ENCODE measurements at regions not wholly inside any gene's neighbourhood (a gene's known extent, or its start where the extent isn't known, plus 50 kb on each side); places are given as distances from the start of the nearest gene placed in this dataset.

- H2AFZ ChIP-seq (ENCODE audit: low read length): peak overlapping the region; percentile 74
- H4K20me1 ChIP-seq (ENCODE audit: insufficient read depth, low read length): no peaks in the 10 kb centered on the region
- H3K27me3 ChIP-seq (ENCODE audit: insufficient read depth, low read length): no peaks in the 10 kb centered on the region
- TF ChIP-seq, protein P1, sequence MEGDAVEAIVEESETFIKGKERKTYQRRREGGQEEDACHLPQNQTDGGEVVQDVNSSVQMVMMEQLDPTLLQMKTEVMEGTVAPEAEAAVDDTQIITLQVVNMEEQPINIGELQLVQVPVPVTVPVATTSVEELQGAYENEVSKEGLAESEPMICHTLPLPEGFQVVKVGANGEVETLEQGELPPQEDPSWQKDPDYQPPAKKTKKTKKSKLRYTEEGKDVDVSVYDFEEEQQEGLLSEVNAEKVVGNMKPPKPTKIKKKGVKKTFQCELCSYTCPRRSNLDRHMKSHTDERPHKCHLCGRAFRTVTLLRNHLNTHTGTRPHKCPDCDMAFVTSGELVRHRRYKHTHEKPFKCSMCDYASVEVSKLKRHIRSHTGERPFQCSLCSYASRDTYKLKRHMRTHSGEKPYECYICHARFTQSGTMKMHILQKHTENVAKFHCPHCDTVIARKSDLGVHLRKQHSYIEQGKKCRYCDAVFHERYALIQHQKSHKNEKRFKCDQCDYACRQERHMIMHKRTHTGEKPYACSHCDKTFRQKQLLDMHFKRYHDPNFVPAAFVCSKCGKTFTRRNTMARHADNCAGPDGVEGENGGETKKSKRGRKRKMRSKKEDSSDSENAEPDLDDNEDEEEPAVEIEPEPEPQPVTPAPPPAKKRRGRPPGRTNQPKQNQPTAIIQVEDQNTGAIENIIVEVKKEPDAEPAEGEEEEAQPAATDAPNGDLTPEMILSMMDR (IDR thresholded peaks at IDR 0.05; ENCODE audit: extremely low read depth, low read depth, low read length): no peak
- no peaks in the 10 kb centered on the region for H3K36me3 ChIP-seq (ENCODE audit: insufficient read depth, low read length)
- no peak overlapping the region for H3K4me2 ChIP-seq (ENCODE audit: insufficient read depth, low read length)
- H3K27ac ChIP-seq (ENCODE audit: low read depth, low read length): no peak overlapping the region
- DNase-seq (ENCODE audit: insufficient read length, low spot score, missing footprints): peak; percentile 53
- peaks cover 4% of the 10 kb centered on the region for H3K4me1 ChIP-seq (ENCODE audit: insufficient read depth, low read length)
- H3K9me3 ChIP-seq (ENCODE audit: low read depth, low read length): peaks cover 2% of the 10 kb centered on the region
- no peaks in the 10 kb centered on the region for H3K79me2 ChIP-seq (ENCODE audit: insufficient read depth, low read length)
- no peak overlapping the region for H3K4me3 ChIP-seq (ENCODE audit: insufficient read depth, low read length)
These were observed 273.2 kb downstream of the ENC1 start for GRCh38 chr5:74367241-74367733.

GRCh38 chr5:74365723-74366122 is 274.8 kb downstream of the ENC1 start:
- Histone ChIP-seq H3K4me2 (ENCODE audit: insufficient read depth, low read length) (no peak overlapping the region), H3K4me1 (ENCODE audit: insufficient read depth, low read length) (peaks cover 4% of the 10 kb centered on the region), H2AFZ (ENCODE audit: low read length) (no peak overlapping the region), H3K9me3 (ENCODE audit: low read depth, low read length) (peaks cover 2% of the 10 kb centered on the region), H3K79me2 (ENCODE audit: insufficient read depth, low read length) (no peaks in the 10 kb centered on the region), H4K20me1 (ENCODE audit: insufficient read depth, low read length) (no peaks in the 10 kb centered on the region), H3K4me3 (ENCODE audit: insufficient read depth, low read length) (no peak overlapping the region), H3K27ac (ENCODE audit: low read depth, low read length) (no peak overlapping the region), H3K36me3 (ENCODE audit: insufficient read depth, low read length) (no peaks in the 10 kb centered on the region), H3K27me3 (ENCODE audit: insufficient read depth, low read length) (no peaks in the 10 kb centered on the region)
- DNase-seq (ENCODE audit: insufficient read length, low spot score, missing footprints): no peak
- TF ChIP-seq, protein P1 (IDR thresholded peaks at IDR 0.05; ENCODE audit: extremely low read depth, low read depth, low read length): no peak

GRCh38 chr5:74364507-74364906 is 276.0 kb downstream of the ENC1 start:
- TF ChIP-seq, protein P1 (IDR thresholded peaks at IDR 0.05; ENCODE audit: extremely low read depth, low read depth, low read length): no peak
- H3K9me3 ChIP-seq (ENCODE audit: low read depth, low read length): peaks cover 2% of the 10 kb centered on the region
- peaks cover 4% of the 10 kb centered on the region for H3K4me1 ChIP-seq (ENCODE audit: insufficient read depth, low read length)
- H3K27ac ChIP-seq (ENCODE audit: low read depth, low read length): no peak overlapping the region
- H3K79me2 ChIP-seq (ENCODE audit: insufficient read depth, low read length): no peaks in the 10 kb centered on the region
- no peaks in the 10 kb centered on the region for H3K27me3 ChIP-seq (ENCODE audit: insufficient read depth, low read length)
- no peak for DNase-seq (ENCODE audit: insufficient read length, low spot score, missing footprints)
- H4K20me1 ChIP-seq (ENCODE audit: insufficient read depth, low read length): no peaks in the 10 kb centered on the region
- H3K4me3 ChIP-seq (ENCODE audit: insufficient read depth, low read length): no peak overlapping the region
- no peak overlapping the region for H3K4me2 ChIP-seq (ENCODE audit: insufficient read depth, low read length)
- no peaks in the 10 kb centered on the region for H3K36me3 ChIP-seq (ENCODE audit: insufficient read depth, low read length)
- no peak overlapping the region for H2AFZ ChIP-seq (ENCODE audit: low read length)

- H3K36me3 ChIP-seq (ENCODE audit: insufficient read depth, low read length): no peaks in the 10 kb centered on the region
- H3K9me3 ChIP-seq (ENCODE audit: low read depth, low read length): peaks cover 2% of the 10 kb centered on the region
- peaks cover 4% of the 10 kb centered on the region for H3K4me1 ChIP-seq (ENCODE audit: insufficient read depth, low read length)
- H3K27me3 ChIP-seq (ENCODE audit: insufficient read depth, low read length): no peaks in the 10 kb centered on the region
- H3K79me2 ChIP-seq (ENCODE audit: insufficient read depth, low read length): no peaks in the 10 kb centered on the region
- no peaks in the 10 kb centered on the region for H4K20me1 ChIP-seq (ENCODE audit: insufficient read depth, low read length)
- H3K27ac ChIP-seq (ENCODE audit: low read depth, low read length): no peak overlapping the region
- no peak for DNase-seq (ENCODE audit: insufficient read length, low spot score, missing footprints)
- H3K4me2 ChIP-seq (ENCODE audit: insufficient read depth, low read length): no peak overlapping the region
- H3K4me3 ChIP-seq (ENCODE audit: insufficient read depth, low read length): no peak overlapping the region
- TF ChIP-seq, protein P1 (IDR thresholded peaks at IDR 0.05; ENCODE audit: extremely low read depth, low read depth, low read length): no peak
- no peak overlapping the region for H2AFZ ChIP-seq (ENCODE audit: low read length)
These were observed 276.8 kb downstream of the ENC1 start for GRCh38 chr5:74363603-74364205.
